SK-N-SH treated with all-trans-retinoic acid at 6 μM for 48 hours (cell line): ENCODE measurements at regions not wholly inside any gene's neighbourhood (a gene's known extent, or its start where the extent isn't known, plus 50 kb on each side); places are given as distances from the start of the nearest gene placed in this dataset.
A peak's percentile ranks its signal among the peaks of the same experiment; 100 is the strongest.

ENCODE experiments used
- ATAC-seq: fragments of 200-7000 bp; cut with Tn5 transposase; 3 replicates; pipeline ENCODE4 v1.9.1; 2020; ENCODE audit warnings: mild to moderate bottlenecking, moderate library complexity
- ARNTL ChIP-seq: fragments of 450-650 bp; formaldehyde crosslinking; IDR thresholded peaks from 2 replicates; pipeline ENCODE4 v1.5.0; 2020; ENCODE audit warnings: low read depth, mild to moderate bottlenecking, moderate library complexity, borderline replicate concordance
- CREB5 ChIP-seq: fragments of 250-450 bp; sonication (Bioruptor Pico); IDR thresholded peaks from 2 replicates; pipeline ENCODE4 v1.5.1; 2020; ENCODE audit warnings: low read depth, mild to moderate bottlenecking, moderate library complexity
- CSDC2 ChIP-seq: fragments of 250-450 bp; sonication (Bioruptor Pico); IDR thresholded peaks from 2 replicates; pipeline ENCODE4 v1.5.0; 2020; ENCODE audit warnings: mild to moderate bottlenecking, moderate library complexity
- CSRNP3 ChIP-seq: fragments of 250-450 bp; sonication (Bioruptor Pico); IDR thresholded peaks from 2 replicates; pipeline ENCODE4 v1.5.1; 2021; ENCODE audit warnings: mild to moderate bottlenecking, moderate library complexity
- ESRRG ChIP-seq: fragments of 250-450 bp; sonication (Bioruptor Pico); IDR thresholded peaks from 2 replicates; pipeline ENCODE4 v1.6.1; 2021; ENCODE audit warnings: mild to moderate bottlenecking
- GLIS3 ChIP-seq: fragments of 250-450 bp; sonication (Bioruptor Pico); IDR thresholded peaks from 2 replicates; pipeline ENCODE4 v1.5.0; 2020; ENCODE audit warnings: mild to moderate bottlenecking, moderate library complexity
- OSR1 ChIP-seq: fragments of 250-450 bp; sonication (Bioruptor Pico); IDR thresholded peaks from 2 replicates; pipeline ENCODE4 v1.8.0; 2022; ENCODE audit warnings: moderate library complexity, mild to moderate bottlenecking, inconsistent platforms
- PATZ1 ChIP-seq: fragments of 250-450 bp; sonication (Bioruptor Pico); IDR thresholded peaks from 2 replicates; pipeline ENCODE4 v1.8.0; 2020; ENCODE audit warnings: mild to moderate bottlenecking, moderate library complexity, borderline replicate concordance
- POU6F1 ChIP-seq: fragments of 250-450 bp; sonication (Bioruptor Pico); IDR thresholded peaks from 2 replicates; pipeline ENCODE4 v1.8.0; 2021; ENCODE audit warnings: low read depth, mild to moderate bottlenecking, moderate library complexity, borderline replicate concordance
- RARB ChIP-seq: fragments of 250-450 bp; sonication (Bioruptor Pico); IDR thresholded peaks from 2 replicates; pipeline ENCODE4 v1.8.0; 2021; ENCODE audit warnings: mild to moderate bottlenecking, moderate library complexity
- SNAI2 ChIP-seq: fragments of 250-450 bp; sonication (Bioruptor Pico); IDR thresholded peaks from 2 replicates; pipeline ENCODE4 v1.5.0; 2020; ENCODE audit warnings: mild to moderate bottlenecking, moderate library complexity
- TCF4 ChIP-seq: fragments of 250-450 bp; sonication (Bioruptor Pico); IDR thresholded peaks from 2 replicates; pipeline ENCODE4 v1.8.0; 2021; ENCODE audit warnings: mild to moderate bottlenecking, moderate library complexity, borderline replicate concordance
- TOX ChIP-seq: fragments of 250-450 bp; sonication (Bioruptor Pico); IDR thresholded peaks from 2 replicates; pipeline ENCODE4 v1.8.0; 2021; ENCODE audit warnings: mild to moderate bottlenecking, moderate library complexity, borderline replicate concordance
- TSHZ2 ChIP-seq: fragments of 250-450 bp; sonication (Bioruptor Pico); IDR thresholded peaks from 2 replicates; pipeline ENCODE4 v1.5.0; 2020; ENCODE audit warnings: mild to moderate bottlenecking, moderate library complexity
- ZC3H10 ChIP-seq: fragments of 250-450 bp; sonication (Bioruptor Pico); IDR thresholded peaks from 2 replicates; pipeline ENCODE4 v1.5.1; 2021; ENCODE audit warnings: mild to moderate bottlenecking, moderate library complexity
- ZFP3 ChIP-seq: fragments of 250-450 bp; sonication (Bioruptor Pico); IDR thresholded peaks from 2 replicates; pipeline ENCODE4 v1.5.0; 2020; ENCODE audit warnings: mild to moderate bottlenecking, moderate library complexity
- ZFP30 ChIP-seq: fragments of 450-650 bp; formaldehyde crosslinking; IDR thresholded peaks from 2 replicates; pipeline ENCODE4 v1.5.0; 2022; ENCODE audit warnings: mild to moderate bottlenecking, moderate library complexity
- ZNF565 ChIP-seq: fragments of 450-650 bp; formaldehyde crosslinking; conservative IDR thresholded peaks from 2 replicates; pipeline ENCODE4 v1.5.0; 2020; ENCODE audit warnings: low read depth, mild to moderate bottlenecking, moderate library complexity
- ZNF70 ChIP-seq: fragments of 450-650 bp; formaldehyde crosslinking; IDR thresholded peaks from 2 replicates; pipeline ENCODE4 v1.5.0; 2020; ENCODE audit warnings: mild to moderate bottlenecking, moderate library complexity
- ZNF8 ChIP-seq: fragments of 450-650 bp; formaldehyde crosslinking; IDR thresholded peaks from 2 replicates; pipeline ENCODE4 v1.5.0; 2020; ENCODE audit warnings: mild to moderate bottlenecking, moderate library complexity

GRCh38 chr4:15354371-15355297 lies 73.2 kb upstream of the C1QTNF7 start:
- TF ChIP-seq ZC3H10 (no peak), RARB (CRISPR knock-in tag) (no peak), ARNTL (no peak), POU6F1 (CRISPR knock-in tag) (no peak), TCF4 (CRISPR knock-in tag) (no peak), GLIS3 (CRISPR knock-in tag) (no peak), TOX (CRISPR knock-in tag) (no peak), ZNF70 (CRISPR knock-in tag) (no peak), SNAI2 (CRISPR knock-in tag) (no peak), CREB5 (CRISPR knock-in tag) (no peak), CSRNP3 (no peak)
- no peak for ATAC-seq

GRCh38 chr4:15361529-15361928 lies 66.3 kb upstream of the C1QTNF7 start:
- peak; percentile 94 for ATAC-seq
- no peak for TF ChIP-seq POU6F1 (CRISPR knock-in tag)
- TF ChIP-seq GLIS3 (CRISPR knock-in tag): no peak

GRCh38 chr4:15362541-15362940 lies 65.3 kb upstream of the C1QTNF7 start:
- ATAC-seq: no peak
- TF ChIP-seq CSDC2 (CRISPR knock-in tag): no peak
- TF ChIP-seq OSR1 (CRISPR knock-in tag): no peak
- TF ChIP-seq CREB5 (CRISPR knock-in tag): no peak
- TF ChIP-seq ZNF70 (CRISPR knock-in tag): no peak
- TF ChIP-seq SNAI2 (CRISPR knock-in tag): no peak
- no peak for TF ChIP-seq PATZ1 (CRISPR knock-in tag)
- TF ChIP-seq POU6F1 (CRISPR knock-in tag): no peak
- TF ChIP-seq ZFP30 (CRISPR knock-in tag): no peak
- no peak for TF ChIP-seq ZFP3 (CRISPR knock-in tag)
- no peak for TF ChIP-seq TOX (CRISPR knock-in tag)
- no peak for TF ChIP-seq GLIS3 (CRISPR knock-in tag)
- no peak for TF ChIP-seq TSHZ2
- no peak for TF ChIP-seq ZNF8 (CRISPR knock-in tag)
- no peak for TF ChIP-seq ZNF565 (CRISPR knock-in tag)
- TF ChIP-seq ESRRG (CRISPR knock-in tag): no peak
- TF ChIP-seq CSRNP3: no peak
- TF ChIP-seq ZC3H10: no peak
